Ishikawa (cell line): ENCODE measurements at regions not wholly inside any gene's neighbourhood (a gene's known extent, or its start where the extent isn't known, plus 50 kb on each side); places are given as distances from the start of the nearest gene placed in this dataset.

Source experiments
- CEBPB ChIP-seq: IDR thresholded peaks from 2 replicates; pipeline ENCODE4 v1.6.1; 2012
- EGR1 ChIP-seq: IDR thresholded peaks from 2 replicates; pipeline ENCODE4 v1.6.1; 2012
- EP300 ChIP-seq: IDR thresholded peaks from 2 replicates; pipeline ENCODE4 v1.6.1; 2012; ENCODE audit warnings: borderline replicate concordance
- FOXM1 ChIP-seq: IDR thresholded peaks from 2 replicates; pipeline ENCODE4 v1.6.1; 2012; ENCODE audit warnings: low read depth, borderline replicate concordance
- NFIC ChIP-seq: IDR thresholded peaks from 2 replicates; pipeline ENCODE4 v1.6.1; 2012
- RAD21 ChIP-seq: IDR thresholded peaks from 2 replicates; pipeline ENCODE4 v1.6.1; 2012; ENCODE audit warnings: low read depth
- TAF1 ChIP-seq: IDR thresholded peaks from 2 replicates; pipeline ENCODE4 v1.6.1; 2012; ENCODE audit warnings: low read depth, mild to moderate bottlenecking
- TCF12 ChIP-seq: IDR thresholded peaks from 2 replicates; pipeline ENCODE4 v1.6.1; 2012; ENCODE audit warnings: low read depth
- YY1 ChIP-seq: IDR thresholded peaks from 2 replicates; pipeline ENCODE4 v1.6.1; 2012; ENCODE audit warnings: low read depth
- ZBTB7A ChIP-seq: IDR thresholded peaks from 2 replicates; pipeline ENCODE4 v1.6.1; 2012; ENCODE audit warnings: low read depth
- TF ChIP-seq, protein P1 (sequence below): IDR thresholded peaks from 2 replicates; pipeline ENCODE4 v1.6.1; 2012; ENCODE audit warnings: low read depth, mild to moderate bottlenecking
- TF ChIP-seq, protein P2 (sequence below): IDR thresholded peaks from 2 replicates; pipeline ENCODE4 v1.6.1; 2012
- TF ChIP-seq, protein P3 (sequence below): IDR thresholded peaks from 2 replicates; pipeline ENCODE4 v1.6.1; 2012

DNA sequence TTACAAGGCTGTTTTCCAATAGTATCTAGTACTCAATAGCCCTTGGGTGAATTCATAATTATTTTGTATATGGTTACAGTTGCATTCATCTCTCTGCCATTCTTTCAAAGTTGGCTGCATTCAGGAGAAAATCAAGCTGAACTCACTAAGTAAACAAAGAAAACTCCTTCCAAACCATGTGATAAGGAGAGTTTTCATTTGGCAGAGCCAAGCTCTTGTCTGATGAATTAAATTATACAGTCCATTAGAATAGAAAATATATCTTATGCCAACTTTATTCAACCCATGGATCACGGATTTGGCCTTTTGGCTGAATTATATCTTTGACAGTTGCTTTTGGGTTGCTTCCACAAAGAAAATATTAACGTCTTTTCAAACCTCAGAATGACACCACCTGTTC is 272.3 kb upstream of the ROBO1 start:
- no peak for TF ChIP-seq CEBPB
- TF ChIP-seq, protein P1, sequence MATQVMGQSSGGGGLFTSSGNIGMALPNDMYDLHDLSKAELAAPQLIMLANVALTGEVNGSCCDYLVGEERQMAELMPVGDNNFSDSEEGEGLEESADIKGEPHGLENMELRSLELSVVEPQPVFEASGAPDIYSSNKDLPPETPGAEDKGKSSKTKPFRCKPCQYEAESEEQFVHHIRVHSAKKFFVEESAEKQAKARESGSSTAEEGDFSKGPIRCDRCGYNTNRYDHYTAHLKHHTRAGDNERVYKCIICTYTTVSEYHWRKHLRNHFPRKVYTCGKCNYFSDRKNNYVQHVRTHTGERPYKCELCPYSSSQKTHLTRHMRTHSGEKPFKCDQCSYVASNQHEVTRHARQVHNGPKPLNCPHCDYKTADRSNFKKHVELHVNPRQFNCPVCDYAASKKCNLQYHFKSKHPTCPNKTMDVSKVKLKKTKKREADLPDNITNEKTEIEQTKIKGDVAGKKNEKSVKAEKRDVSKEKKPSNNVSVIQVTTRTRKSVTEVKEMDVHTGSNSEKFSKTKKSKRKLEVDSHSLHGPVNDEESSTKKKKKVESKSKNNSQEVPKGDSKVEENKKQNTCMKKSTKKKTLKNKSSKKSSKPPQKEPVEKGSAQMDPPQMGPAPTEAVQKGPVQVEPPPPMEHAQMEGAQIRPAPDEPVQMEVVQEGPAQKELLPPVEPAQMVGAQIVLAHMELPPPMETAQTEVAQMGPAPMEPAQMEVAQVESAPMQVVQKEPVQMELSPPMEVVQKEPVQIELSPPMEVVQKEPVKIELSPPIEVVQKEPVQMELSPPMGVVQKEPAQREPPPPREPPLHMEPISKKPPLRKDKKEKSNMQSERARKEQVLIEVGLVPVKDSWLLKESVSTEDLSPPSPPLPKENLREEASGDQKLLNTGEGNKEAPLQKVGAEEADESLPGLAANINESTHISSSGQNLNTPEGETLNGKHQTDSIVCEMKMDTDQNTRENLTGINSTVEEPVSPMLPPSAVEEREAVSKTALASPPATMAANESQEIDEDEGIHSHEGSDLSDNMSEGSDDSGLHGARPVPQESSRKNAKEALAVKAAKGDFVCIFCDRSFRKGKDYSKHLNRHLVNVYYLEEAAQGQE, result no peak
- no peak for TF ChIP-seq TAF1
- TF ChIP-seq, protein P2, sequence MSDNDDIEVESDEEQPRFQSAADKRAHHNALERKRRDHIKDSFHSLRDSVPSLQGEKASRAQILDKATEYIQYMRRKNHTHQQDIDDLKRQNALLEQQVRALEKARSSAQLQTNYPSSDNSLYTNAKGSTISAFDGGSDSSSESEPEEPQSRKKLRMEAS, result no peak
- TF ChIP-seq RAD21, result no peak
- no peak for TF ChIP-seq ZBTB7A
- no peak for TF ChIP-seq FOXM1
- TF ChIP-seq TCF12, result no peak
- TF ChIP-seq EP300, result no peak
- TF ChIP-seq NFIC, result no peak
- TF ChIP-seq, protein P3, sequence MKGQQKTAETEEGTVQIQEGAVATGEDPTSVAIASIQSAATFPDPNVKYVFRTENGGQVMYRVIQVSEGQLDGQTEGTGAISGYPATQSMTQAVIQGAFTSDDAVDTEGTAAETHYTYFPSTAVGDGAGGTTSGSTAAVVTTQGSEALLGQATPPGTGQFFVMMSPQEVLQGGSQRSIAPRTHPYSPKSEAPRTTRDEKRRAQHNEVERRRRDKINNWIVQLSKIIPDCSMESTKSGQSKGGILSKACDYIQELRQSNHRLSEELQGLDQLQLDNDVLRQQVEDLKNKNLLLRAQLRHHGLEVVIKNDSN, result no peak
- no peak for TF ChIP-seq EGR1
- TF ChIP-seq YY1, result no peak
